ENCODE measurements at regions not wholly inside any gene's neighbourhood (a gene's known extent, or its start where the extent isn't known, plus 50 kb on each side); places are given as distances from the start of the nearest gene placed in this dataset.
"Not testable (repeated sequence)": the region's sequence is repeated elsewhere in the genome, so short reads cannot be mapped to it uniquely, and the experiment has no call there.

- H3K9ac ChIP-seq (ENCODE audit: low read depth in 2 of 2, low read length in 2 of 2); H3K36me3 ChIP-seq; intact Hi-C loops (cut with DNase I); H3K4me1 ChIP-seq; DNase-seq; H3K27ac ChIP-seq; H3K27me3 ChIP-seq; H3K9me3 ChIP-seq; H3K4me3 ChIP-seq: not testable (repeated sequence)
These were observed 66.3 kb upstream of the SEC22B start for GRCh38 chr1:120242582-120242981.

GRCh38 chr1:120241868-120242267 lies 65.5 kb upstream of the SEC22B start:
- H3K4me1 ChIP-seq; DNase-seq; H3K27me3 ChIP-seq; H3K4me3 ChIP-seq; H3K36me3 ChIP-seq; H3K9ac ChIP-seq (ENCODE audit: low read depth in 2 of 2, low read length in 2 of 2); H3K27ac ChIP-seq; H3K9me3 ChIP-seq; intact Hi-C loops (cut with DNase I): not testable (repeated sequence)

GRCh38 chr1:120240181-120240580 lies 63.9 kb upstream of the SEC22B start:
- DNase-seq; intact Hi-C loops (cut with DNase I); H3K9me3 ChIP-seq; H3K36me3 ChIP-seq; H3K4me3 ChIP-seq; H3K27ac ChIP-seq; H3K4me1 ChIP-seq; H3K27me3 ChIP-seq; H3K9ac ChIP-seq (ENCODE audit: low read depth in 2 of 2, low read length in 2 of 2): not testable (repeated sequence)

DNA sequence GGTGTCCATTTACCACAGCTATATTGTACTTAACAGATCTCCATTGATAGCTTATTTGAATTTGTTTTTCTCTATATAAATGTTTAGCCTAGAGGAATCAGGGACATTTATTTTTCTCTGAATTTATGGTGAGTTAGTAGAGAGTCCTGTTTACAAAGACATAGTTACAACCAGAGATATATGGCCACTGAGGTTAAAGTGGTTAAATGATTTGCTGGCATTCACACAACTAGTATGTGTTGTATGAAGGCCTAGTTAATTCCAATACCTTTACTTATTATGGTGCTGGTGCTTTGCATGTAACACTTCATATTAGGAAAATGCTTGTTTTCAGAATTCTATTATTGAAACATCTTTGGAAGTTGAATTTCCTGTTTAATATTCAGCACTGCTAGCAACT lies 63.0 kb upstream of the SEC22B start:
- H3K36me3 ChIP-seq; intact Hi-C loops (cut with DNase I); DNase-seq; H3K9ac ChIP-seq (ENCODE audit: low read depth in 2 of 2, low read length in 2 of 2); H3K4me1 ChIP-seq; H3K27me3 ChIP-seq; H3K27ac ChIP-seq; H3K4me3 ChIP-seq; H3K9me3 ChIP-seq: not testable (repeated sequence)

DNA sequence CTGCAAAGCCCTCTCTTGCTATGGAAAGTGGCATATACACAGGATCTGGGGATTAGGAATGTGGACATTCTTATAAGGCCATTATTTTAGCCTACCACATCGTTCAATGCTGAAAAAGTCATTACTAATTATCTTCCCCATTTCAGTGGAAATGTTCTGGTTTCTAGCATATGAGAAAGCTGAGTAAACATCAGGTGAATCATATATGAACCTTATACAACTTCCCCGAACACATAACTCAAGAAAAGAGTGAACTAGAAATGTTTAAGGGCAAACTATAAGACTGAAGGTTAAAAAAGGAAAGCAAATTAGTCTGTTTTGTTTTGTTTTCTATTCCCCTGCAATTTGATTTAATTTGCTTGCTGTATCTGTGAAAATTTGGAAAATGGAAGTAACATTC lies 62.5 kb upstream of the SEC22B start:
- H3K27me3 ChIP-seq; H3K27ac ChIP-seq; H3K4me1 ChIP-seq; H3K4me3 ChIP-seq; H3K9ac ChIP-seq (ENCODE audit: low read depth in 2 of 2, low read length in 2 of 2); H3K36me3 ChIP-seq; DNase-seq; intact Hi-C loops (cut with DNase I); H3K9me3 ChIP-seq: not testable (repeated sequence)

DNA sequence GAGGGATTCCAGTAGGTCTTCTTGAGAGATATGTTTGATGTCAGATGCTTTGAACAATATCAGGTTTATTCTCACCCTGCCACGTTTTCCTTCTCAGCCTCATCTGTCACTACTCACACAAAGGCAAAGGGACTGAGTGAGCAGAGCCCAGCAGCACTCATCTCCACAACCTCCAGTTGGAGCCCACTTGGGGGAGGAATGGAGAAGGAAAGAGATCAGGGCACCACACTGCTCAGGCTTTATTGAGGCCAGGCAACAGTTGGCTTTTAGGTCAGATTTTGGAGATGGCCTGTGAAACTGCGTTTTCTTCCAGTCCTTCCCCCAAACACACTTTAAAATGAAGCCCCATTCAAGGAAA lies 57.3 kb upstream of the SEC22B start:
- intact Hi-C loops (cut with DNase I); H3K4me1 ChIP-seq; H3K4me3 ChIP-seq; H3K27me3 ChIP-seq; H3K9me3 ChIP-seq; H3K27ac ChIP-seq; H3K36me3 ChIP-seq; H3K9ac ChIP-seq (ENCODE audit: low read depth in 2 of 2, low read length in 2 of 2); DNase-seq: not testable (repeated sequence)

DNA sequence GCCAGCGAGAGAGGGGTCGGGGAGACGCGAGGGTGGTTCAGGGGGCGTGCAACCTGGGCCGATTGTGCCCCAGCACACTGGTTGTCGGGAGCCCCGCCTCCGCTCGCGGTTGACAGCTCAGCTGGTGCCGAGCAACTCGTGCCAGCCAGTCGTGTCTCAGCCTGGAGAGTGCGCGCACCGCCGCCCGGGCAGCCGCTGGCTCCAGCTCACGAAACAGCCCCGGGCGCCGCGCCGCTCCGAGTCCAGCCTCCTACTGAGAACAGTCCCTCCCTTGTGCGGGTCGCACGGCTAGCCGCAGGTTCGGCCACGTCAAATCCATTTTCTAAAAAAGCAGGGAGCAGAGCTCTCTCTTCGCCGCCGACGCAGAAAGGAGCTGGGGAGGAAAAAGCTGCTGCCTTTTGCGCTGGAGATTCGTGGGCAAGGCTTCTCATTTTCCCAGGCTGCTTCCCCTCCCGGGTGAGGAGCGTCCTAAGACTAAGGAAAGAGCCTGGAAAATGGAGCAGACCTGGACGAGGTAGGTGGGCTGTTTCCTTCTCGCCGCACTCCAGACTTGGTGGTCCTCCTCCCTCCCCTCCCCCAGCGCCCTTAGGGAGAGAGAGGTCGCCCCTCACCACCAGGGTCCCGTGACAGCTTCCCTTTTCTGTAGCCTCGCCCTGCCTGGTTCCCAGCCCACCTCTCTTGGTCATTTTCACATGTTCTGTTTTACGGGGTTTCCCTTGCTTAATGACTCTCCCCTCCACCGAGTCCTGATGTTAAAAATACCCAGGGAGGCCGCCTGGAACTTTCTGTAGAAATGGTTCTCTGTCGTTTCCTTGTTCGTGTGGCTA lies 56.7 kb upstream of the SEC22B start:
- H3K27ac ChIP-seq; intact Hi-C loops (cut with DNase I); H3K4me1 ChIP-seq; H3K4me3 ChIP-seq; DNase-seq; H3K9ac ChIP-seq (ENCODE audit: low read depth in 2 of 2, low read length in 2 of 2); H3K9me3 ChIP-seq; H3K36me3 ChIP-seq; H3K27me3 ChIP-seq: not testable (repeated sequence)

DNA sequence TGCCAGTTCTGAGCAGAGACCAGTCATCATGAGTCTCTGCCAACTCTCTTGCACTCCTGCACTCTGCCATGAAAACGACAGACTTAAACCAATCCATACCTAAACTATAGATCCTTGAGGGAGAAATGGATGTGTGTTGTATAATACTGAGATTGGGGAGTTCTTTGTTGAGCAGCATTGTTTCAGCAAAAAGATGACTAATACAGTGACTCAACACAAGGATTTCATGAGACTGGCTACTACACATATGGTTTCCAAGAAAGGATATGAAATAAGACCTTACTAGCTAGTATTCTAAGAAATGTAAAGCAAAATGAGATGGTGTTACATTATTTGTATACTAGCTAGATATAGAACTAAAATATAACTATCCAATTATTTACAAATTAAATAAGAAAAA lies 53.5 kb upstream of the SEC22B start:
- H3K4me3 ChIP-seq; H3K4me1 ChIP-seq; H3K36me3 ChIP-seq; H3K27me3 ChIP-seq; H3K27ac ChIP-seq; DNase-seq; H3K9me3 ChIP-seq; H3K9ac ChIP-seq (ENCODE audit: low read depth in 2 of 2, low read length in 2 of 2); intact Hi-C loops (cut with DNase I): not testable (repeated sequence)

Data from colonic mucosa (tissue), 4 donors.